Bone marrow (tissue), 2 donors: ENCODE measurements at regions not wholly inside any gene's neighbourhood (a gene's known extent, or its start where the extent isn't known, plus 50 kb on each side); places are given as distances from the start of the nearest gene placed in this dataset.
"Not testable (repeated sequence)": the region's sequence is repeated elsewhere in the genome, so short reads cannot be mapped to it uniquely, and the experiment has no call there.

Experiments used
- DNase-seq, 2 donors: peaks; one replicate each; lab custom pipeline; 2025; lab: John Stamatoyannopoulos, UW

- DNase-seq: no peak
Measured at GRCh38 chr5:106574820-106575219, 1095.9 kb downstream of the EFNA5 start.

GRCh38 chr5:106566031-106566430 is 1104.7 kb downstream of the EFNA5 start:
- no peak for DNase-seq

- no peak for DNase-seq
Measured at GRCh38 chr5:106545325-106545724, 1125.4 kb downstream of the EFNA5 start.

- DNase-seq: no peak
Measured at GRCh38 chr5:106543330-106543729, 1127.4 kb downstream of the EFNA5 start.

- DNase-seq: no peak
Measured at GRCh38 chr5:106530150-106530549, 1140.6 kb downstream of the EFNA5 start.

- DNase-seq: no peak
Measured at GRCh38 chr5:106525438-106525837, 1145.3 kb downstream of the EFNA5 start.

- no peak for DNase-seq
Measured at GRCh38 chr5:106523852-106524251, 1146.9 kb downstream of the EFNA5 start.

- no peak for DNase-seq
Measured at GRCh38 chr5:106522296-106522695, 1148.4 kb downstream of the EFNA5 start.

- DNase-seq: no peak
Measured at GRCh38 chr5:106521701-106522100, 1149.0 kb downstream of the EFNA5 start.

- no peak for DNase-seq
Measured at GRCh38 chr5:106510321-106510720, 1160.4 kb downstream of the EFNA5 start.

GRCh38 chr5:106508894-106509293 is 1161.8 kb downstream of the EFNA5 start:
- DNase-seq: no peak

GRCh38 chr5:106493910-106494309 is 1176.8 kb downstream of the EFNA5 start:
- DNase-seq: no peak

GRCh38 chr5:106489004-106489403 is 1181.7 kb downstream of the EFNA5 start:
- no peak for DNase-seq

- DNase-seq: no peak
Measured at GRCh38 chr5:106488407-106488806, 1182.3 kb downstream of the EFNA5 start.

- no peak for DNase-seq
Measured at GRCh38 chr5:106481374-106481773, 1189.4 kb downstream of the EFNA5 start.

GRCh38 chr5:106476630-106477029 is 1194.1 kb downstream of the EFNA5 start:
- no peak for DNase-seq

GRCh38 chr5:106474066-106474465 is 1196.7 kb downstream of the EFNA5 start:
- no peak for DNase-seq

GRCh38 chr5:106459541-106459940 is 1211.2 kb downstream of the EFNA5 start:
- DNase-seq: no peak

- no peak for DNase-seq
Measured at GRCh38 chr5:106454651-106455415, 1215.9 kb downstream of the EFNA5 start.

- DNase-seq: no peak
Measured at GRCh38 chr5:106454050-106454449, 1216.7 kb downstream of the EFNA5 start.

GRCh38 chr5:106451998-106452397 is 1218.7 kb downstream of the EFNA5 start:
- no peak for DNase-seq

GRCh38 chr5:106443746-106444145 is 1227.0 kb downstream of the EFNA5 start:
- no peak for DNase-seq

GRCh38 chr5:106435185-106435584 is 1235.6 kb downstream of the EFNA5 start:
- no peak for DNase-seq

- not testable (repeated sequence) for DNase-seq
Measured at GRCh38 chr5:106430733-106431132, 1240.0 kb downstream of the EFNA5 start.
